WTC11 (cell line): ENCODE measurements at regions not wholly inside any gene's neighbourhood (a gene's known extent, or its start where the extent isn't known, plus 50 kb on each side); places are given as distances from the start of the nearest gene placed in this dataset.

Experiments used
- ATAC-seq: fragments of 200-7000 bp; cut with Tn5 transposase; 2 replicates; pipeline ENCODE4 v1.10.0; 2021; ENCODE audit warnings: mild to moderate bottlenecking, moderate library complexity
- CTCF ChIA-PET: fragments of 300-600 bp; sonication (Branson Sonifier 250); formaldehyde crosslinking; loops from one replicate; lab custom pipeline; 2021; ENCODE audit warnings: antibody characterized with exemption; lab: Charles Lee
- POLR2A ChIA-PET: fragments of 350-600 bp; sonication (Branson Sonifier 250); formaldehyde crosslinking; loops from one replicate; lab custom pipeline; 2021; ENCODE audit warnings: antibody characterized with exemption; lab: Charles Lee
- DNase-seq: peaks from one replicate; pipeline ENCODE4 v3.0.0; 2021; ENCODE audit warnings: low spot score
- H3K27ac Mint-ChIP-seq: 2 replicates; pipeline ENCODE4 v1.8.0; 2021; ENCODE audit warnings: mixed read lengths
- H3K27me3 Mint-ChIP-seq: 2 replicates; pipeline ENCODE4 v1.8.0; 2021; ENCODE audit warnings: low read depth, mild to moderate bottlenecking, moderate library complexity, mixed read lengths
- H3K36me3 Mint-ChIP-seq: 2 replicates; pipeline ENCODE4 v1.8.0; 2021; ENCODE audit warnings: mixed read lengths
- H3K4me1 Mint-ChIP-seq: 2 replicates; pipeline ENCODE4 v1.8.0; 2022; ENCODE audit warnings: mixed read lengths
- H3K4me3 Mint-ChIP-seq: 2 replicates; pipeline ENCODE4 v1.8.0; 2021; ENCODE audit warnings: mild to moderate bottlenecking, moderate library complexity, mixed read lengths
- H3K9me3 Mint-ChIP-seq: 2 replicates; pipeline ENCODE4 v1.8.0; 2021; ENCODE audit warnings: mixed read lengths
- ARID4B ChIP-seq: sonication (generic); formaldehyde crosslinking; IDR thresholded peaks from 2 replicates; pipeline ENCODE4 v1.8.0; 2023; ENCODE audit warnings: missing genetic modification reagents, mild to moderate bottlenecking, borderline replicate concordance
- ATF2 ChIP-seq: sonication (generic); formaldehyde crosslinking; IDR thresholded peaks from 2 replicates; pipeline ENCODE4 v1.8.1; 2022; ENCODE audit warnings: low read depth, missing genetic modification reagents, borderline replicate concordance
- ATF6 ChIP-seq: sonication (generic); formaldehyde crosslinking; IDR thresholded peaks from 2 replicates; pipeline ENCODE4 v1.8.1; 2023; ENCODE audit warnings: mild to moderate bottlenecking, missing genetic modification reagents
- CBFB ChIP-seq: sonication (generic); formaldehyde crosslinking; IDR thresholded peaks from 2 replicates; pipeline ENCODE4 v1.8.1; 2022; ENCODE audit warnings: mild to moderate bottlenecking, low read depth, missing genetic modification reagents
- CDX4 ChIP-seq: fragments of 250-450 bp; sonication (Bioruptor Pico); IDR thresholded peaks from 2 replicates; pipeline ENCODE4 v1.9.0; 2021; ENCODE audit warnings: moderate library complexity, mild to moderate bottlenecking, inconsistent platforms, borderline replicate concordance
- FOXK1 ChIP-seq: sonication (generic); formaldehyde crosslinking; IDR thresholded peaks from 2 replicates; pipeline ENCODE4 v1.8.0; 2022; ENCODE audit warnings: mild to moderate bottlenecking, moderate library complexity, missing genetic modification reagents
- FOXP1 ChIP-seq: sonication (generic); formaldehyde crosslinking; IDR thresholded peaks from 2 replicates; pipeline ENCODE4 v1.8.0; 2022; ENCODE audit warnings: missing genetic modification reagents, mild to moderate bottlenecking, moderate library complexity, borderline replicate concordance
- GABPB1 ChIP-seq: sonication (generic); formaldehyde crosslinking; IDR thresholded peaks from 2 replicates; pipeline ENCODE4 v1.8.1; 2023; ENCODE audit warnings: mild to moderate bottlenecking, missing genetic modification reagents
- TEAD1 ChIP-seq: sonication (generic); formaldehyde crosslinking; IDR thresholded peaks from 2 replicates; pipeline ENCODE4 v1.8.0; 2022; ENCODE audit warnings: mild to moderate bottlenecking, missing genetic modification reagents
- TP53 ChIP-seq: sonication (generic); formaldehyde crosslinking; IDR thresholded peaks from 2 replicates; pipeline ENCODE4 v1.8.1; 2023; ENCODE audit warnings: mild to moderate bottlenecking, missing genetic modification reagents
- ZBTB43 ChIP-seq: sonication (generic); formaldehyde crosslinking; IDR thresholded peaks from 2 replicates; pipeline ENCODE4 v1.8.1; 2023; ENCODE audit warnings: mild to moderate bottlenecking, missing genetic modification reagents
- ZNF219 ChIP-seq: sonication (generic); formaldehyde crosslinking; IDR thresholded peaks from 2 replicates; pipeline ENCODE4 v1.8.0; 2023; ENCODE audit warnings: missing genetic modification reagents, mild to moderate bottlenecking, borderline replicate concordance
- ZNF532 ChIP-seq: fragments of 250-450 bp; sonication (Bioruptor Pico); IDR thresholded peaks from 2 replicates; pipeline ENCODE4 v1.9.0; 2021; ENCODE audit warnings: mild to moderate bottlenecking, borderline replicate concordance

- TF ChIP-seq ATF6 (CRISPR knock-in tag) (no peak), ARID4B (CRISPR knock-in tag) (no peak)
Measured at GRCh38 chr10:112896273-112896672, 53.8 kb upstream of the TCF7L2 start (continued).

GRCh38 chr10:112896722-112897121 is 53.3 kb upstream of the TCF7L2 start:
- no peak for ATAC-seq

GRCh38 chr10:112898540-112899390 is 51.3 kb upstream of the TCF7L2 start:
- peaks cover 30% of the 10 kb centered on the region for H3K4me1 Mint-ChIP-seq
- POLR2A ChIA-PET, result interaction anchor here (0.8 to 1.1 kb wide), 5 partner anchors 25 to 227 kb away, joined by 3 to 8 read pairs (median 4); partner anchors contain the start of gene TCF7L2
- ATAC-seq (peak; percentile 91), DNase-seq (peak; percentile 82)
- H3K9me3 Mint-ChIP-seq, result peaks cover 4% of the 10 kb centered on the region
- H3K4me3 Mint-ChIP-seq, result peak overlapping the region; percentile 65
- H3K27me3 Mint-ChIP-seq, result peaks cover 25% of the 10 kb centered on the region
- peak overlapping the region; percentile 86 for H3K27ac Mint-ChIP-seq
- CTCF ChIA-PET, result interaction anchor here (0.6 to 1.4 kb wide), 3 partner anchors 13 to 238 kb away, joined by 3 to 5 read pairs (median 3); no protein-coding TSS in a partner anchor
- H3K36me3 Mint-ChIP-seq, result no peaks in the 10 kb centered on the region
- TF ChIP-seq GABPB1 (CRISPR knock-in tag), result peak; percentile 27; the same call in 1 of the 2 replicates
- no peak for TF ChIP-seq CDX4 (CRISPR knock-in tag)
- no peak for TF ChIP-seq ZNF532 (CRISPR knock-in tag)
- 0 out of 2 replicates have a peak, but pooled peaks have one; percentile 46 for TF ChIP-seq TEAD1 (CRISPR knock-in tag)
- TF ChIP-seq FOXK1, result 0 out of 2 replicates have a peak, but pooled peaks have one; percentile 22
- TF ChIP-seq TP53, result no peak
- peak; percentile 84; the same call in 1 of the 2 replicates for TF ChIP-seq FOXP1 (CRISPR knock-in tag)
- no peak for TF ChIP-seq ZNF219 (CRISPR knock-in tag)
- no peak for TF ChIP-seq CBFB (CRISPR knock-in tag)
- peak; percentile 59; the same call in 1 of the 2 replicates for TF ChIP-seq ATF2

More at GRCh38 chr10:112896722-112897121, 53.3 kb upstream of the TCF7L2 start:
- Mint-ChIP-seq H3K36me3 (peaks cover 11% of the 10 kb centered on the region), H3K9me3 (peaks cover 15% of the 10 kb centered on the region), H3K27ac (no peak overlapping the region), H3K4me1 (peaks cover 30% of the 10 kb centered on the region), H3K27me3 (peaks cover 18% of the 10 kb centered on the region), H3K4me3 (no peak overlapping the region)
- no peak for DNase-seq
- ChIA-PET POLR2A (interaction anchor here (0.6 kb wide), 2 partner anchors 12 to 185 kb away, joined by 3 to 5 read pairs; no protein-coding TSS in a partner anchor), CTCF (no interaction called here)
- TF ChIP-seq ZNF219 (CRISPR knock-in tag), result no peak
- TF ChIP-seq ZBTB43 (CRISPR knock-in tag), result no peak
